ENCODE measurements at regions not wholly inside any gene's neighbourhood (a gene's known extent, or its start where the extent isn't known, plus 50 kb on each side); places are given as distances from the start of the nearest gene placed in this dataset.
"Not testable (repeated sequence)": the region's sequence is repeated elsewhere in the genome, so short reads cannot be mapped to it uniquely, and the experiment has no call there.

- DNase-seq (ENCODE audit: low spot score) = no peak
Measured at GRCh38 chr1:172754609-172755008, 95.7 kb downstream of the FASLG start.

- no peak for DNase-seq (ENCODE audit: low spot score)
Measured at GRCh38 chr1:172755099-172755498, 96.2 kb downstream of the FASLG start.

- DNase-seq (ENCODE audit: low spot score) = no peak
Measured at GRCh38 chr1:172756024-172756423, 97.1 kb downstream of the FASLG start.

GRCh38 chr1:172758259-172758658 is 99.4 kb downstream of the FASLG start:
- no peak for DNase-seq (ENCODE audit: low spot score)

- no peak for DNase-seq (ENCODE audit: low spot score)
Measured at GRCh38 chr1:172760121-172760520, 101.2 kb downstream of the FASLG start.

- no peak for DNase-seq (ENCODE audit: low spot score)
Measured at GRCh38 chr1:172761581-172762486, 102.9 kb downstream of the FASLG start.

DNA sequence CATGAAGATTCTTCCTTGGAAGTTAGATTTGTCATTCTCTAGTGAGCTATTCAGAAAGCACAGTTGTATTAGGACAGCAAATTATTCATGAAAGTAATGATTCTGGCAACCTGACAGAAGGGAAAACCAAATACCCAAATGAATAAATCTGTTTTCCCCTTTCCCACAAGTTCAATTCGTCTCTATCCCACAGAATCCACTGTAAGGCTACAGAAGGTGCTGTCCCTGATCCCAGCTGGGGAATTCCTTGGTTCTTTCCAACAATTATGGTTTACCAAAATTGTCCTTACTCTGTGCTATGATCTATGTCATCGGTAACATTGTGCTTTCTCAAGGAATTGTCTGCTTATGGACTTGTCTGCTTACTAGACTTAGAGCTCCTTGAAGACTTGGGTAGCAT is 104.2 kb downstream of the FASLG start:
- no peak for DNase-seq (ENCODE audit: low spot score)

DNA sequence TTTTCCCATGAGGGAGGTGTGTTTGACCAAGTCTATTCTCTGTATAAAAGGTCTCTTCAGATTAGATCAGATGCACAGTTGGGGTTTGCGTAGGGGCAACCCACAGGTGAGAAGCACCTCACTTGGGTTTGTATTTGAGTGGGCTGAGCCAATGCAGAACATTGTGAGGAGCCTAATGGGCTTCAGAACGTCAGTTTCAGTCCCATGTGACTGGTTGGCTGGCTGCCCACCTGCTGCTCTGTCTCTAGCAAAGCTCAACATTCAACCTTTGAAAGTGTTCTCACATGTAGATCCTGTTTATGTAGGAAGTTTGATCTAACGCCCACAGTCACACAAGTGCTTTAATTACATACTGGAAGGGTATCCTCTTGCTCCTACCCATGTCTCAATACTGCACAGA is 105.5 kb downstream of the FASLG start:
- no peak for DNase-seq (ENCODE audit: low spot score)

DNA sequence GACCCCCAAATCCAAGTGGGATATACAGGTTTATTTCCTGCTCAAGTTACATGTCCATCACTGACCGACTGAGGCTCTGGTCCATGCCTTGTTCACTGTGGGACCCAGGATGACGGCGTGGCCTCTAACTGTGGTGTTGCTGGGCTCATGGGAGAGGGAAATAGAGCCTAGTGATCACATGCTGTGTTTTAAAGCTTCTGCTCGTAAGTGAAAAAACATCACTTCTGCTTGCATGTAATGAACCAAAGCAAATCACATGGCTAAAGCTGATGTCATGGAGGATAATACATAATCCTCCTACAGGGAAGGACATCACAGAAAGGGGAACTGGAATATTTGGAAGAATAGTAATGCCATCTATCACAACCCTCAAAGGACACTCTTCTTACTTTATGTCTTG is 107.6 kb downstream of the FASLG start:
- no peak for DNase-seq (ENCODE audit: low spot score)

DNA sequence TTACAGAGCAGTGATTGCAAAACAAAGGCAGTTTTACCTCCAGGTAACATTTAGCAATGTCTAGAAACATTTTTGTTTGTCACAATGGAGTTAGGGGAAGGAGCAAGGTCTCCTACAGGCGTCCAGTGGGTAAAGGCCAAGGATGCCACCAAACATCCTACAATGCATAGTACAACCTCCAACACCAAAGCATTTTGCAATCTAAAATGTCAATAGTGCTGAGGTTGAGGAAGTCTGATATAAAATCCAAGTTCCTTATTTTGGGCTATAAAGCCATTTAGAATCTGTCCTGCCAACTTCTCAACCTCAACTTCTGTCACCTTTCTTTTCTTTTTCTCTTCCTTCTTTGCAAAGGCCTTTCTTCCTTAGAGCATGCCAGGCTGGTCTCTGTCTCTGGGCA is 111.2 kb downstream of the FASLG start:
- no peak for DNase-seq (ENCODE audit: low spot score)

DNA sequence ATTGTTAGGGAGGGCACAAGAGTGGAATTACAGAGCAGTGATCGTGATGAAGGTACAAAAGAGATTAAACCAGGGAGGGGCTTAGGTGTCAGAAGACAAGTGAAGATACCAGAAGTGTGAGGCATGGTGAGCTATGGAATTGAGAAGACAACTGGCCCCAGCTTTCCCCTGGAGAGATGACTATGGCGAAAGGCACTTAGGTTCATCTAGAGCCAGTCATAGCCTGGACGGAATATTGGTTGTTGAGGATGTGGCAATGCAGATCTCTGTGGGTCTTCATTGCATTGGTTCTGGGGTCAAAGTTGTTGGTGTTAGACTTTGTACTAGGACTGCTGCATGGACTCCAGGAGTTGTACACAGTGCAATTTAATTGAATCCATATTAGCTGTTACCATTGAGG is 115.7 kb downstream of the FASLG start:
- DNase-seq (ENCODE audit: low spot score) = no peak

DNA sequence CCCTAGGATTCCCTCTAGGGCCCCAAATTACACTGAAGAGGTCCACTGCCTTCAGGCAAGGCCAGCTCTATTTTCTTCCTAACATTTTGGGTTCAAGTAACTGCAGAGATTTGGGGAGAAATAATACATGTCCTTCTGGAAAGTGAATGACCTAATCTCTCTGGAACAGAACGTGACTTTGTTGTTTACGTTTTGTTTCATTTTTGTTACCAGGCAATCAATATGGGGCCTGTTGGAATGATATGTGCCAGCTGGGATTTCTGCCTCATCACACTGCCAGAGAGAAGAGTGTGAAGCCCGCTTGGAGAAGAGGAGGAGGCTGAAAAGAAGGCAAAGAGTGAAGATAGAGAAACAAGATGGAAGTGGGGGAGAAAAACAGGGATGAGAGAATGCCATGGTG is 116.7 kb downstream of the FASLG start:
- no peak for DNase-seq (ENCODE audit: low spot score)

DNA sequence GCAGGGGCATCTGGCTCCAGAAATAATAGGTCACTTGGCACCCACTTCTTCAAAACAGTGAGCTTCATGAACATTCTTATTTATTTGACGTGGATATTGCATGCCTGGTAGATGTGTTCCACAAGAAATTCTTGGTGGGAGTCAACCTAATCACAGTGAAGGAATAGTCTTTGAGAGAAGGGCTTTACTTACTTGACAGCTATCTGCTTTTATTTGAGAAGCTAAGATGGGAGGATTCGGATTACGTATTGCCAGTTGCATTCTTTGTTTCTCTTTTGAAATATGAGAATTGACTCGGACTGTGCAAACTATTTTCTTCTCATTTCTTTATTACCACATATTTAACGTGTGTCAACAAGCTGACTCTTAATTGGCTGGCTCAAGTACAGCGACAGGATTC is 117.2 kb downstream of the FASLG start:
- no peak for DNase-seq (ENCODE audit: low spot score)

DNA sequence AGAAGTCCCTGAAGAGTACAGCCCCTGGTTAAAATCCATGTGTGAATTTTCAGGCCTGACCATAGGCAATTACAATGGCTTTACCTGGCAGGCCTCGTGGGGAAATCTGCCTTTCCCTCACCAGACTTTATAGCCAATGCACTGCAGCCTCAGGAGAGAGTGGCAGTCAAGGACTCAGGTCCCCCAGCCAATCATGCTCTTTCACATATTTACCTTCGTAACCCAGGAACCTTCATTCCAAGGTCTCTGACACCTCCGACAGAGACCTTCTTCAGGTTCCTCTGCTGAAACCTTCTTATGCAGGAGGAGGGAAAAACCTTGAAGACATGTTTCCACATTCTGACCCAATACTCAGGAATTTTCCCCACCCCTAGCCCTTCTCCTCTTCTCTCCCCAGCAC is 118.9 kb downstream of the FASLG start:
- no peak for DNase-seq (ENCODE audit: low spot score)

DNA sequence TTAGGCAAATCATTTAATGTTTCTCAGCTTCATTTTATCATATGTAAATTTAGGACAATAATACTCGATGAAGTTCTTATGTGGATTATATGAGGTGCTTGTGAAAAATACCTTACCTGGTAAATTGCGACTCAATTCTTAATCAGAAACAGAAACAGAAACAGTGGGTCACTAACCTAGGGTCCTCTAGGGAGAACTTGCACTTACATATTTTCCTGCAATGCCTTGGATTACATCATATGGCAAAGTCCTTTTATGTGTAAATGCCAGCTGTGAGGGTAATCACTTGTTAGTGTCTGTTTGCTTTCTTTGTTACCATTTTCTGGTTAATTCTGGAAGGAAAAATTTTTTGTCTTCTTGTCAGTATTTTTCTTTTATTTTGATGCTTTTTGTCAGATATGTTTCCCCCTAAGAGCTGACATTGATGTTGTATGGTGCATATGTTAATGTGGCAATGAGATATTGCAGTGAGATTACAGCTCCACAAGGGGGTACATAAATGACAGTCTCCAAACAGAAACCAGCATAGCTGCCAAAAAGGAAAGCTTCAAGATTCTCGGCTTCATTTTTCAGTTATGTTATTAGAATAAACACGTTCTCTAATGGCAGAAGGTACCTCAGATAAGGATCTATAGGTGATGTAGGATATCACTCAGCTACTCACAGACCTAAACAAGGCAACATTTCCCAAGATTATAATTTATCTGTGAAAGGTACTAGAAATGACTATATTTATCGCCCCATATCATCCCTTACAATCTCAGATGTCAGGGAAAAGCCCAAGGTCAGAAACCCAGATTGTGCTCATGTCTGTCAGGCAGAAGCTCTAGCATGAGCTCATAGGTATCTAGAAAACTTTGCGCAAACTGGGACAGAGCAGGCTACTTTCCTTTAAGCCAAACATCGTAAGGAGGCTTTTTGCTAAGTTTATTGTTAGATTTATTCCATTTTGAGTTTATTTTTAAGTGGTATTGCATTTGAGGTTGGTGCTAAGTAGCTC is 119.9 kb downstream of the FASLG start:
- no peak for DNase-seq (ENCODE audit: low spot score)

DNA sequence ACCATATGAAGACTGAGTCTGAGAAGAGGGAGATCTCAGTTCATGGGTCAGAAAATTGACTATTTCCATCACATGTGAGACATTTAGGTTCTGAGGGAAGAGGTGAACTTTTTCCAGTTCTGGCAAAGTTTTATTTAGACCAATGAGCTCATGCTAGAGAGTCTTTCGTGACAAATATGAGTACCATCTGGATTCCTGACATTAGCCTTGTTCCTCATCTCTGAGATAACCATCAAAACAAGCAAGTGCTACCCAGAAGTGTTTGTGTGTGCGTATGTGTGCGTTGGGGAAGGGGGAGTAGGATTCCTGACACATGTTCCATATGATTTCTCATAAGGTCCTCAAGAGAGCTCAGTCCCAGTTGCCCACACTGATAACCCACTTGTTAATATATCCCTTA is 120.6 kb downstream of the FASLG start:
- no peak for DNase-seq (ENCODE audit: low spot score)

DNA sequence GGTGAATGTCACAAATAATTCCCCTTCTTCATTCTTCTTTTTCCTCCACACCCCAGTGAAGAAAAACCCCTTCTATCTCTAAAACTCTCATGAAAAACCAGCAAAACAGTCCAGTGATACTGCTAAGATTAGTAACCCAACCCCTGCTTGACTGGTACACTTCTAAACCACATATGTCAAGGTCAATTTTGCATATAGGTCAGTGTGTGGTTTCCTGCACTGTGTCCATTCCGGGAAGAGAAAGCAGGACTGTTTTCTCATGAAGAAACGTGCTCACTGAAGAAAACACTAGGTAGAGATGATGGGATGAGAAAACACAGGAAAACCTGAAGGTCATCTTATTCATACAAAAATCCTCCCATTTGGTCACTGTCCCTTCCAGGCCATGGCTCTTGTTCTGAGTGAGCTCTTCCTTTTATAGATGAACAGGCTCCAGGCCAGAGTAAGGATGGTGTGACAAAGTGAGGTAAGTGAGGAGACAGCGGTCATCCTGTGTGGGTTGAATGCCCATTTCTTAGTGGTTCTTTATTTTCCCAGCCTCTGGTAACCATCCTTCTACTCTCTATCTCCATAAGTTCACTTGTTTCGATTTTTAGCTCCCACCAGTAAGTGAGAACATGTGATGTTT is 122.7 kb downstream of the FASLG start:
- DNase-seq (ENCODE audit: low spot score) = no peak

- no peak for DNase-seq (ENCODE audit: low spot score)
Measured at GRCh38 chr1:172789840-172790239, 130.9 kb downstream of the FASLG start.

GRCh38 chr1:172790245-172790644 is 131.3 kb downstream of the FASLG start:
- DNase-seq (ENCODE audit: low spot score) = no peak

DNA sequence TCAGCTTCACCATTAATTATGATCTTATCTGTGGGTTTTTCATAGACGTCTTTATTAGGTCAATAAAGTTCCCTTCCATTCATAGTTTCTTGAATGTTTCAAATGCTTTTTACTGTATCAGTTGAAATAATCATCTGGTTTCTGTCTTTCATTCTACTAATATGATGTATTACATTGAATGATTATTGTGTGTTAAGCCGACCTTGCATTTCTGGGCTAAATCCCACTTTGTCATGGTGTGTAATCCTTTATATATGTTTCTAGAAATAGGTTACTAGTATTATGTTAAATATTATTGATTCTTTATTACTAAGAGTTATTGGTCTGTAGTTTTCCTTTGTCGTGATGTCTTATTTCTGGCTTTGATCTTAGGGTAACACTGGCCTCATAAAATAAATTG is 134.9 kb downstream of the FASLG start:
- DNase-seq (ENCODE audit: low spot score) = no peak

DNA sequence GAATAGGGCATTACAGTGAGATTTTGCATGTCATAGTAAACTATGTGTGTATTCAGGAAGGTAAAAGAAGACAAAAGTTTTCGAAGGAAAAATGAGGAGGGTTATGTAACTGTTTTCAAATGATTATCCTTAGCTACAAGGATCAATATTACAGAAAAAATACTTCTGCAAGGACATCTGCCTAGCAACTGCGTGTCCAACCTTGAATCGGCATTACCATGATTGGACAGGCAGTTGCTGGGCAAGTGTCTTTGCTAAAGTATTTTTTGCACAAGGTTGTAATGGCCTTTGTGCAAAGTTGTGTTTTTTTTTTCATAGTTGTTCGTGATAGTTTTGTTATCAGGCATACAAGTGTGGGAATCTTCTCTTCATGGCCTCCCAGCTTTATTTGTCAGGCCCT is 136.8 kb downstream of the FASLG start:
- DNase-seq (ENCODE audit: low spot score) = no peak

- DNase-seq (ENCODE audit: low spot score) = not testable (repeated sequence)
Measured at GRCh38 chr1:172799804-172800203, 140.9 kb downstream of the FASLG start.
